Esophagus squamous epithelium (tissue), 4 donors: ENCODE measurements at regions not wholly inside any gene's neighbourhood (a gene's known extent, or its start where the extent isn't known, plus 50 kb on each side); places are given as distances from the start of the nearest gene placed in this dataset.

Experiments
- CTCF ChIP-seq, 6 experiments: fragments of 450-650 bp in 4 of 6; fragments of 200-600 bp in 2 of 6; sonication (generic) in 2 of 6; IDR thresholded peaks; one replicate each; pipeline ENCODE4 v1.5.1; 2016 to 2019; ENCODE audit warnings: antibody characterized with exemption in 6 of 6, mild to moderate bottlenecking in 4 of 6, moderate library complexity in 4 of 6
- POLR2A ChIP-seq, 4 donors: fragments of 450-650 bp; IDR thresholded peaks; one replicate each; pipeline ENCODE4 v1.6.1; 2017; ENCODE audit warnings: antibody characterized with exemption in 4 of 4, mild to moderate bottlenecking in 4 of 4, moderate library complexity in 3 of 4

GRCh38 chr5:10867389-10868303 lies 106.6 kb upstream of the DAP start:
- TF ChIP-seq CTCF (IDR thresholded peaks at IDR 0.05) (no peak), POLR2A (IDR thresholded peaks at IDR 0.05) (no peak)
